NCI-H1436 (cell line): ENCODE measurements at regions not wholly inside any gene's neighbourhood (a gene's known extent, or its start where the extent isn't known, plus 50 kb on each side); places are given as distances from the start of the nearest gene placed in this dataset.
"Not testable (repeated sequence)": the region's sequence is repeated elsewhere in the genome, so short reads cannot be mapped to it uniquely, and the experiment has no call there.

Source experiments
- DNase-seq: peaks from one replicate; lab custom pipeline; 2025; lab: John Stamatoyannopoulos, UW

GRCh38 chr12:13440844-13441243 is 244.3 kb downstream of the EMP1 start:
- no peak for DNase-seq

- DNase-seq: no peak
Measured at GRCh38 chr12:13437541-13437940, 241.0 kb downstream of the EMP1 start.

GRCh38 chr12:13436696-13437391 is 240.3 kb downstream of the EMP1 start:
- DNase-seq: no peak

GRCh38 chr12:13436182-13436581 is 239.7 kb downstream of the EMP1 start:
- DNase-seq: no peak

GRCh38 chr12:13435235-13435933 is 238.9 kb downstream of the EMP1 start:
- no peak for DNase-seq

- no peak for DNase-seq
Measured at GRCh38 chr12:13433768-13434167, 237.2 kb downstream of the EMP1 start.

GRCh38 chr12:13431041-13431440 is 234.5 kb downstream of the EMP1 start:
- no peak for DNase-seq

- peak; percentile 5 for DNase-seq
Measured at GRCh38 chr12:13428538-13429265, 232.2 kb downstream of the EMP1 start.

- no peak for DNase-seq
Measured at GRCh38 chr12:13425766-13426165, 229.2 kb downstream of the EMP1 start.

- no peak for DNase-seq
Measured at GRCh38 chr12:13422291-13422690, 225.8 kb downstream of the EMP1 start.

GRCh38 chr12:13417516-13417915 is 221.0 kb downstream of the EMP1 start:
- DNase-seq: no peak

GRCh38 chr12:13411287-13411686 is 214.8 kb downstream of the EMP1 start:
- no peak for DNase-seq

- no peak for DNase-seq
Measured at GRCh38 chr12:13405961-13406703, 209.6 kb downstream of the EMP1 start.

GRCh38 chr12:13404631-13405473 is 208.3 kb downstream of the EMP1 start:
- no peak for DNase-seq

GRCh38 chr12:13404111-13404628 is 207.6 kb downstream of the EMP1 start:
- no peak for DNase-seq

GRCh38 chr12:13391375-13391774 is 194.8 kb downstream of the EMP1 start:
- DNase-seq: not testable (repeated sequence)

- DNase-seq: no peak
Measured at GRCh38 chr12:13390918-13391317, 194.4 kb downstream of the EMP1 start.

GRCh38 chr12:13390381-13390861 is 193.9 kb downstream of the EMP1 start:
- no peak for DNase-seq

- no peak for DNase-seq
Measured at GRCh38 chr12:13387101-13387500, 190.6 kb downstream of the EMP1 start.

- DNase-seq: no peak
Measured at GRCh38 chr12:13386323-13387039, 190.0 kb downstream of the EMP1 start.
